Heart left ventricle (tissue), 13 donors: ENCODE measurements at regions not wholly inside any gene's neighbourhood (a gene's known extent, or its start where the extent isn't known, plus 50 kb on each side); places are given as distances from the start of the nearest gene placed in this dataset.

ENCODE experiments used
- CTCF ChIP-seq, 12 donors: fragments of 200-600 bp; sonication (generic) in 4 of 12; IDR thresholded peaks; one replicate each; pipeline versions ENCODE4 v1.5.0 to v1.8.0; 2018 to 2022; ENCODE audit warnings: antibody characterized with exemption in 12 of 12, mild to moderate bottlenecking in 5 of 12
- POLR2A ChIP-seq, 2 donors: fragments of 450-650 bp; IDR thresholded peaks; one replicate each; pipeline ENCODE4 v1.6.1; 2017; ENCODE audit warnings: antibody characterized with exemption in 2 of 2, mild to moderate bottlenecking in 2 of 2, moderate library complexity in 2 of 2
- donor health status: ischemic (EF 13 %, LVEDD 7.1; RV severe dilation, severe dysfunction).
- donor health status: DM: no; HTN: yes; CAD: no.
- donor health status: DM: no; HTN: no; CAD: no.
- donor health status: ischemic (EF 25% LVEDD 6.9; RV normal size, moderate dysfunction).
- donor health status: ischemic (EF 25% LVEDD 5.7; RV mildly dilated, moderate dysfunction).
- donor health status: ischemic (EF 35%, LVEDD 5.7; RV mildly dilated, moderate dysfunction).
- donor health status: nonischemic (EF 11% LVEDD 7.7; RV severe dilation, severe dysfunction).
- donor health status: DM: yes; HTN: yes; CAD: no.
- donor health status: PGD.
- donor health status: ischemic (EF 29% LVEDD 5.4; RV normal size, mild dysfunction).
- donor health status: nonischemic (EF 23%, LVEDD 6.1; RV moderate dilation, normal function).

GRCh38 chr3:94904156-94904674 is 841.4 kb downstream of the NSUN3 start:
- TF ChIP-seq CTCF (IDR thresholded peaks at IDR 0.05): no peak
- TF ChIP-seq POLR2A (IDR thresholded peaks at IDR 0.05): no peak
